GM18507 (cell line): ENCODE measurements at regions not wholly inside any gene's neighbourhood (a gene's known extent, or its start where the extent isn't known, plus 50 kb on each side); places are given as distances from the start of the nearest gene placed in this dataset.

Source experiments
- DNase-seq: peaks from one replicate; pipeline ENCODE4 v3.0.0; 2011; ENCODE audit warnings: low read depth; ENCODE audit not compliant: insufficient read length; ENCODE audit errors: extremely low spot score
- FAIRE-seq: peaks from 2 replicates; lab custom pipeline; 2011; peaks lifted over from hg19 to GRCh38; lab: Jason Lieb, UNC

GRCh38 chr15:100780208-100780800 lies 99.3 kb upstream of the ALDH1A3 start:
- no peak for DNase-seq
- no peak for FAIRE-seq

- no peak for FAIRE-seq
- DNase-seq = no peak
Observed at GRCh38 chr15:100781061-100781960, 98.3 kb upstream of the ALDH1A3 start.

- no peak for FAIRE-seq
- no peak for DNase-seq
Observed at GRCh38 chr15:100781961-100782530, 97.6 kb upstream of the ALDH1A3 start.

- FAIRE-seq = no peak
- no peak for DNase-seq
Observed at GRCh38 chr15:100783291-100783690, 96.3 kb upstream of the ALDH1A3 start.

- FAIRE-seq (no peak), DNase-seq (no peak)
Observed at GRCh38 chr15:100783760-100784492, 95.7 kb upstream of the ALDH1A3 start.

GRCh38 chr15:100784493-100785180 lies 95.0 kb upstream of the ALDH1A3 start:
- FAIRE-seq (no peak), DNase-seq (no peak)

GRCh38 chr15:100785181-100786138 lies 94.2 kb upstream of the ALDH1A3 start:
- no peak for FAIRE-seq
- DNase-seq = no peak

- DNase-seq (no peak), FAIRE-seq (peak; percentile 36)
Observed at GRCh38 chr15:100786139-100786531, 93.5 kb upstream of the ALDH1A3 start.

- DNase-seq (no peak), FAIRE-seq (no peak)
Observed at GRCh38 chr15:100786901-100787566, 92.6 kb upstream of the ALDH1A3 start.

- DNase-seq (no peak), FAIRE-seq (no peak)
Observed at GRCh38 chr15:100787567-100788417, 91.8 kb upstream of the ALDH1A3 start.

- no peak for DNase-seq
Observed at GRCh38 chr15:100788418-100789105, 91.1 kb upstream of the ALDH1A3 start.

GRCh38 chr15:100790786-100791265 lies 88.8 kb upstream of the ALDH1A3 start:
- no peak for DNase-seq
- FAIRE-seq = no peak

More at GRCh38 chr15:100788418-100789105, 91.1 kb upstream of the ALDH1A3 start:
- no peak for FAIRE-seq

GRCh38 chr15:100794008-100794407 lies 85.6 kb upstream of the ALDH1A3 start:
- no peak for DNase-seq
- no peak for FAIRE-seq

- FAIRE-seq (no peak), DNase-seq (no peak)
Observed at GRCh38 chr15:100801256-100801900, 78.3 kb upstream of the ALDH1A3 start.

GRCh38 chr15:100802421-100803170 lies 77.0 kb upstream of the ALDH1A3 start:
- no peak for DNase-seq
- no peak for FAIRE-seq
